Choroid plexus epithelial cell (primary cell): ENCODE measurements at regions not wholly inside any gene's neighbourhood (a gene's known extent, or its start where the extent isn't known, plus 50 kb on each side); places are given as distances from the start of the nearest gene placed in this dataset.

Source experiments
- DNase-seq: peaks from one replicate; pipeline ENCODE4 v3.0.0-alpha.2; 2010; ENCODE audit warnings: low read depth
- H3K4me3 ChIP-seq: 2 replicates; pipeline ENCODE4 v1.5.1; 2011; ENCODE audit warnings: low read depth, mild to moderate bottlenecking, control low read depth, low read length, moderate library complexity
- CTCF ChIP-seq: conservative IDR thresholded peaks from 2 replicates; pipeline ENCODE4 v1.5.1; 2011; ENCODE audit warnings: low read depth, mild to moderate bottlenecking, control low read depth, inconsistent platforms, low read length, moderate library complexity

- peak; percentile 18 for DNase-seq
These were observed 64.7 kb downstream of the ARRDC4 start for GRCh38 chr15:98025237-98025636.

GRCh38 chr15:98034731-98035130, 74.2 kb downstream of the ARRDC4 start:
- no peak for DNase-seq
- H3K4me3 ChIP-seq = no peak overlapping the region
- TF ChIP-seq CTCF = no peak

More at GRCh38 chr15:98025237-98025636, 64.7 kb downstream of the ARRDC4 start:
- TF ChIP-seq CTCF = no peak
- H3K4me3 ChIP-seq = no peak overlapping the region

GRCh38 chr15:98035134-98035533, 74.6 kb downstream of the ARRDC4 start:
- DNase-seq = no peak
- no peak for TF ChIP-seq CTCF
- no peak overlapping the region for H3K4me3 ChIP-seq

- no peak overlapping the region for H3K4me3 ChIP-seq
- no peak for DNase-seq
- TF ChIP-seq CTCF = no peak
These were observed 75.1 kb downstream of the ARRDC4 start for GRCh38 chr15:98035577-98036010.

- TF ChIP-seq CTCF = no peak
These were observed 79.1 kb downstream of the ARRDC4 start for GRCh38 chr15:98039596-98039995.

GRCh38 chr15:98040146-98040545, 79.6 kb downstream of the ARRDC4 start:
- H3K4me3 ChIP-seq = no peak overlapping the region
- no peak for DNase-seq
- TF ChIP-seq CTCF = no peak

More at GRCh38 chr15:98039596-98039995, 79.1 kb downstream of the ARRDC4 start:
- no peak overlapping the region for H3K4me3 ChIP-seq
- DNase-seq = no peak

GRCh38 chr15:98043160-98044014, 82.9 kb downstream of the ARRDC4 start:
- no peak overlapping the region for H3K4me3 ChIP-seq
- TF ChIP-seq CTCF = no peak
- no peak for DNase-seq
